COLO668 (cell line): ENCODE measurements at regions not wholly inside any gene's neighbourhood (a gene's known extent, or its start where the extent isn't known, plus 50 kb on each side); places are given as distances from the start of the nearest gene placed in this dataset.
A peak's percentile ranks its signal among the peaks of the same experiment; 100 is the strongest.

ENCODE experiments used
- DNase-seq: peaks from one replicate; lab custom pipeline; 2025; ENCODE audit not compliant: unreplicated experiment; lab: John Stamatoyannopoulos, UW

DNA sequence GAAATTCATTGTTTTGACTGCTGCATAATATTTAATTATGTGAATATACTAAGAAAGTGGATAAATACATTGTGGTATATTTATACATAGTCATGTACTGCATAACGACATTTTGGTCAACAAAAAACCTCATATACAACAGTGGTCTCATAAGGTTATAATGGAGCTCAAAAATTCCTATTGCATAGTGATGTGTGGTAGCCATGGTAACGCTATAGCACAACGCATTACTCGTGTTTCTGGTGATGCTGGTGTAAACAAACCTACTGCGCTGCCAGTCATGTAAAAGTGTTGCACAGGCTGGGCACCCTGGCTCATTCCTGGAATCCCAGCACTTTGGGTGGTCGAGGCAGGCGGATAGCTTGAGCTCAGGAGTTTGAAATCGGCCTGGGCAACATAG, 52.6 kb upstream of the NHLH2 start:
- DNase-seq: no peak

DNA sequence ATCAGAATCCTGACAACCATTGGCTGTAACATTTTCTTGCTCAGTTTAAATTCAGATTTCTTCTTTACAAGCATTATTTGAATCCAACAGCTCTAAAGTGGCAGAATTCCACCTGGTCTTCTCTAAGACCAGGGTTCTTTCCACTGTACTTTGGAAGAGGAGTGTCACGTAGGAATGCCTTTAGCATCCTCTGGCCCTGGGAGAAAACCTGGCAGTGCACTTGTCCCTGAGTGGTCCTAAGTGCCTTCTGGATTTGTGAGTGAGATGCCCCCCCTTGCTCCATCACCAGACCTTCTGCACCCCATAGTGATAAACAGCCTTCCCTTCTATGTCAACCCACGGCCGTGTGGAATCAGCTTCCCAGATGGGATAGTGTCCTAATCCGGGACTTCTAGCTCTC, 57.1 kb upstream of the NHLH2 start:
- no peak for DNase-seq

- DNase-seq: no peak
Measured at GRCh38 chr1:115900856-115901255, 59.9 kb upstream of the NHLH2 start.

DNA sequence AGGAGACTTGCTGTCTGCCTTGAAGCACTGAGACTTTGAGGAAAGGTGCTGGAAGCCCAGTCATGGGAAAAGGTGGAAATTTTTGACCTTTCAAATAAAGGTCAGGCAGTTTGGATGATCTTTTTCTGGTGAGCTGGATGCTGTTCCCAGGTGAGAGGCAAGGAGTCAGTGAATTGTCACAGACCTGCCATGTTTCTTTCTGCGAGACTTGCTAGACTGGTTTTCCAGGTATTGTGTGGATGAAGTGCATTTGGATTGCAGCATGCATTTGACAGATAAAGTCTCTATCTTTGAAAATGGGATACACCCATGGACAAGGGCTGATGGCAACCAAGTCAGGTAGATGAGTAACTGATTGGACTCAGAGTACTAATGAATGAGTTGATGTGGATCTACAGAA, 65.7 kb upstream of the NHLH2 start:
- no peak for DNase-seq

DNA sequence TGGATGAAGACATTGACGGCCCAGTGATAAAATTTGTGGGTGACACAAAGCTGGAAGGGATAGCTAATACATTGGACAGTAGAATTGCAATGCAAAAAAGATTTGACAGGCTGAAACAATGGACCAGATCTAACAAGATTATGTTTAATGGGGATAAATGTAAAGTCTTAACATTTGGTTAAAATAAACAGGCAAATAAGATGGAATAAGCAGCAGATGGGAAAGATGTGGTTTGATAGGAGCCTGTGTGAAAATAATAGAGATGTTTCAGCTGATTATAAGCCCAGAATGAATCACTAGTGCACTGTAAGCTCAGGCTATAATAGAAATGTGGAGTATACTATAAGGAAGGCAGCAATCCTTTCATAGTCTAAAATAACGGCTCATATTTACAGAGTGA, 66.2 kb upstream of the NHLH2 start:
- DNase-seq: no peak

DNA sequence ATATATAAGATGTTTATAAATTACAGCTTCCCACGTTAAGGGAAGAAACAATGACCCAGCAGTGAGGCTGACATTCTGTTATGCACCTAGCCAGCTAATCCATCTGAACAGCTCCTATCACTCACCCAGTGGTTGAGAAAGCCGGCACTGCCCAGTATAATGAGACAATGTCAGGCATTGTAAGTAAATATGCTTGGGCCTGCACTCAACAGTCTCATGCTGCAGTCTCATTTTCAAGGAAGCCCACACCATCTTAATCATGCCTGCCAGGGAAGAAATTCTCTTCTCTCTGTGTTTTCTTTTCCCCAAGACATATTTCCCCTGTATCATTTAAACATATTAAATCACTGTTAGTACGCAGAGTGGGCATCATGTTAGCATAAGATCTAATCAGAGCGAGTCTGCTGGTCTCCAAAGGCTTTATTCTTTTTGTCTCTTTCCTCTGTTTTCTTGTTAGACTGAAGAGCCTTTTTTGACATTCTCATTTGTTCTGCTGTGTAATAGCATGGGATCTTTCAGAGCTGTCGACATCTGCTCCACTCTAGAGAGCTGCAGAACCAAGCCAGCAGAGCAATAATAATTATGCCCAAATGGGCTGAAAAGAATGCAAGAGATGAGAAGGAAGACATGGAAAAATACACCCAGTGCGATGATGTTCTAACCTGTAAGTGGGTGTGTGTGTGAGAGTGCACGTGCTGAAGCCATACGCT, 67.6 kb upstream of the SLC22A15 start:
- no peak for DNase-seq

DNA sequence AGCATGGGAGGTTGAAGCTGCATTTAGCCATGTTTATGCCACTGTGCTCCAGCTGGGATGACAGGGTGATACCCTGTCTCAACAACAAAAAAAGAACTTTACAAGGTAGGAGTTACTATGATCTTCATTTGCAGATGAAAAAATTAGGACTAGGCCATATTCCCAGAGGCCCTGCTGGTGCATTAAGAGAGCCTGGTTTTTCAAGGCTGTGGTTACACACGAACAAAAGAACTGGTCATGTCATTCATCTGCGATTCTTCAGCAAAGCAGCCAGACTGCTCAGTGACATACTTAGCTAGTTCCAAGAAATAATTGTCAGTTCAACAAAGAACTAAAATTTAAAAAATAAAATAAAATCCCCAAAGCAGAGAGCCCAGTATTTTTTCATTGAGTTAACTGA, 66.1 kb upstream of the SLC22A15 start:
- no peak for DNase-seq

DNA sequence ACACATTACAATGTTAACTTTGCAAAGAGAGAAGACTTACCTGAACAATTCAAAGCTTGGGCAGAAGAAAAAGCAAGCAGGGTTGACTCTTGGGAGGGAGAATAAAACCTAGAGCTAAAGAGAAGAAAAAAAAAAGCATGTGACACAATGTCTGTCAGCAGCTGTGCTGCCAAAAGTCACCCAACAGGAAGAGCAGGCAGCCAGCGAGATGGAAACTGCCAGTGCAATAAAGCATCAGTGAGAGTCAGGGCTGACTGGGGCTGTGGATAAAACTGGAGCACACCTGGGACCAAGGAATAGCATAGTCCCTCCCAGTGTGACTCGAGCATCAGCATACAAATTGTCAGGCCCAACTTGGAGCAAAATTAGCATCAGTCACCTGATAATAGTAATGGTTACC, 65.0 kb upstream of the SLC22A15 start:
- DNase-seq: no peak

GRCh38 chr1:115912116-115912515, 64.2 kb upstream of the SLC22A15 start:
- DNase-seq: no peak

GRCh38 chr1:115922801-115923200, 53.5 kb upstream of the SLC22A15 start:
- peak; percentile 37 for DNase-seq

DNA sequence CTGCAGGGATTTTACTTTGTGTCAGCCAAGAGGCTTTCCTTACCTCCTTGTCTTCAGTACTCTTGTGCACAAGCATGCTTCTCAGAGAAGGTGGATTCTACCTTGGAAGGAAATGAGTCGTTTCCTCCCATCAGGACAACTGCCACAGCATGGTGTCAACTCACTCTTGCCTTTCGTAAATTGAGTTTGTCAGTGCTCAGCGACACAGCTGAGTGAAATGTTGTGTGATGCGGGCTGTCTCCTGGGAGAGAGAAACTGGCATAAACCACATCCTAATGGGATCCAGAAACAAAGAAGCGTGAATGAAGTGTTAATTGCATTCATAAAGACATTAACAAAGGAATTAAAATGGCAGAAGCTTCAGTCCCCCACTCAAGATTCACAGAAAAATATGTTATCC, 51.5 kb upstream of the SLC22A15 start:
- no peak for DNase-seq

- DNase-seq: no peak
Measured at GRCh38 chr1:115925467-115925866, 50.8 kb upstream of the SLC22A15 start.
